ENCODE measurements at regions not wholly inside any gene's neighbourhood (a gene's known extent, or its start where the extent isn't known, plus 50 kb on each side); places are given as distances from the start of the nearest gene placed in this dataset.

DNA sequence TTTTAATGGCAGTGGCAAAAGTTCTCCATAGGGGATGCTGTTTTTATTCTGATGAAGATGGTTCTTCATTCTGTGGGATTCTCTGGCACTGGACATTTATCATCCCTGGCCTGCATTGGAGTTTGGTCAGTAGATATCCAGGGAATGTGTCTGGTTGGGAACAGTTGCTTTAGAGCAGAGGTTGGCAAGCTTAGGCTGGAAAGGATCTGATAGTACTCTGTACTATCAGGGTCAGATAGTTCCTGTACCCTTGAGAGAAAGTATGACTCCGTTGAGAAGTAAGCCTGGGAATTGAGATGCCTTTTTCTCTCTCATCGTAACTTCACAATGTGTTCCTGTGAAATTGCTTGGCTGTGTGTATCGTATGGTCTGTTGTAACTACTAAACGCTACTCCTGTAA lies 244.1 kb downstream of the POLR1F start:
- Histone ChIP-seq H3K79me2 (ENCODE audit: control insufficient read depth, insufficient read depth, low read length, poor library complexity) (no peaks in the 10 kb centered on the region), H3K4ac (ENCODE audit: low read depth, low read length) (no peak overlapping the region), H3K36me3 (ENCODE audit: control insufficient read depth in 1 of 2, insufficient read depth in 2 of 2, low read length in 2 of 2) (no peaks in the 10 kb centered on the region), H4K91ac (ENCODE audit: low read depth, low read length) (no peak overlapping the region), H3K18ac (ENCODE audit: low read length) (no peak overlapping the region), H2AFZ (ENCODE audit: insufficient read depth, low read length, poor library complexity) (no peak overlapping the region), H3K4me1 (ENCODE audit: control insufficient read depth in 1 of 2, insufficient read depth in 2 of 2, low read length in 2 of 2) (no peaks in the 10 kb centered on the region), H3K4me2 (ENCODE audit: low read length) (no peak overlapping the region), H3K9ac (ENCODE audit: low read length) (no peak overlapping the region), H4K12ac (ENCODE audit: low read depth, low read length) (no peak overlapping the region), H2AK5ac (ENCODE audit: low read length) (no peak overlapping the region), H2BK120ac (ENCODE audit: insufficient read depth, low read length, poor library complexity) (no peak overlapping the region), H3K4me3 (ENCODE audit: low read depth, low read length) (no peak overlapping the region), H3K14ac (ENCODE audit: low read length) (no peak overlapping the region), H4K8ac (ENCODE audit: low read depth, low read length) (no peak overlapping the region), H2BK5ac (ENCODE audit: low read depth, low read length, poor library complexity) (no peak overlapping the region), H3K27me3 (ENCODE audit: insufficient read depth, low read length) (no peaks in the 10 kb centered on the region), H3K27ac (ENCODE audit: low read depth, low read length) (no peak overlapping the region), H3K79me1 (ENCODE audit: low read length) (no peaks in the 10 kb centered on the region), H3K9me3 (ENCODE audit: insufficient read depth, low read depth, low read length) (no peaks in the 10 kb centered on the region), H3K23ac (ENCODE audit: low read length) (no peak overlapping the region), H2BK12ac (ENCODE audit: low read length) (no peak overlapping the region)
- no peak for DNase-seq
- WGBS (ENCODE audit: extremely low coverage, insufficient coverage, insufficient read length), result no CpG with 5 or more reads among the region's 4 CpGs

DNA sequence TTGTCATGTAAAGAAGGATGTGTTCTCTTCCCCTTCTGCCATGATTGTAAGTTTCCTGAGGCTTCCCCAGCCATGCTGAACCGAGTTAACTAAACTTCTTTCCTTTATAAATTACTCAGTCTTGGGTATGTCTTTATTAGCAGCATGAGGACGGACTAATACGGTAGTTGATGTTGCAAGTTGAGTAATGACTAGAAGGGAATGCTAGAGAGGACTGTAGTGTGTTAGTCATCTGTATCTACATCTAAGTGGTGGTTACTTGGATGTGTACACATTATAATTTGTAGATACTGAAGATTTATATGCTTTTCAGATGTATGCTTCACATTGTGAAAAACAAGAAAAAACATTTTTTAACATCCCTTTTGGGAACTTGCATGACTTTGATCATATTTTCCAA lies 244.6 kb downstream of the POLR1F start:
- H3K14ac ChIP-seq (ENCODE audit: low read length), result no peak overlapping the region
- H3K4me1 ChIP-seq (ENCODE audit: control insufficient read depth in 1 of 2, insufficient read depth in 2 of 2, low read length in 2 of 2), result no peaks in the 10 kb centered on the region
- WGBS (ENCODE audit: extremely low coverage, insufficient coverage, insufficient read length), result no CpG with 5 or more reads among the region's 3 CpGs
- H3K27ac ChIP-seq (ENCODE audit: low read depth, low read length), result no peak overlapping the region
- no peaks in the 10 kb centered on the region for H3K9me3 ChIP-seq (ENCODE audit: insufficient read depth, low read depth, low read length)
- no peaks in the 10 kb centered on the region for H3K27me3 ChIP-seq (ENCODE audit: insufficient read depth, low read length)
- H4K8ac ChIP-seq (ENCODE audit: low read depth, low read length), result no peak overlapping the region
- H2BK12ac ChIP-seq (ENCODE audit: low read length), result no peak overlapping the region
- H4K91ac ChIP-seq (ENCODE audit: low read depth, low read length), result no peak overlapping the region
- no peak for DNase-seq
- no peak overlapping the region for H4K12ac ChIP-seq (ENCODE audit: low read depth, low read length)
- H2AK5ac ChIP-seq (ENCODE audit: low read length), result no peak overlapping the region
- no peaks in the 10 kb centered on the region for H3K36me3 ChIP-seq (ENCODE audit: control insufficient read depth in 1 of 2, insufficient read depth in 2 of 2, low read length in 2 of 2)
- H2BK5ac ChIP-seq (ENCODE audit: low read depth, low read length, poor library complexity), result no peak overlapping the region
- H3K23ac ChIP-seq (ENCODE audit: low read length), result no peak overlapping the region
- H3K79me2 ChIP-seq (ENCODE audit: control insufficient read depth, insufficient read depth, low read length, poor library complexity), result no peaks in the 10 kb centered on the region
- no peak overlapping the region for H3K18ac ChIP-seq (ENCODE audit: low read length)
- no peak overlapping the region for H3K4me3 ChIP-seq (ENCODE audit: low read depth, low read length)
- no peak overlapping the region for H2AFZ ChIP-seq (ENCODE audit: insufficient read depth, low read length, poor library complexity)
- no peak overlapping the region for H2BK120ac ChIP-seq (ENCODE audit: insufficient read depth, low read length, poor library complexity)
- H3K79me1 ChIP-seq (ENCODE audit: low read length), result no peaks in the 10 kb centered on the region
- H3K9ac ChIP-seq (ENCODE audit: low read length), result no peak overlapping the region
- no peak overlapping the region for H3K4me2 ChIP-seq (ENCODE audit: low read length)
- H3K4ac ChIP-seq (ENCODE audit: low read depth, low read length), result no peak overlapping the region

GRCh38 chr7:19463581-19463980 lies 245.3 kb downstream of the POLR1F start:
- no peak overlapping the region for H3K27ac ChIP-seq (ENCODE audit: low read depth, low read length)
- H3K4me3 ChIP-seq (ENCODE audit: low read depth, low read length), result no peak overlapping the region
- no peaks in the 10 kb centered on the region for H3K9me3 ChIP-seq (ENCODE audit: insufficient read depth, low read depth, low read length)
- H4K8ac ChIP-seq (ENCODE audit: low read depth, low read length), result no peak overlapping the region
- H3K79me1 ChIP-seq (ENCODE audit: low read length), result no peaks in the 10 kb centered on the region
- no peak overlapping the region for H4K91ac ChIP-seq (ENCODE audit: low read depth, low read length)
- H3K23ac ChIP-seq (ENCODE audit: low read length), result no peak overlapping the region
- H2AFZ ChIP-seq (ENCODE audit: insufficient read depth, low read length, poor library complexity), result no peak overlapping the region
- H2BK120ac ChIP-seq (ENCODE audit: insufficient read depth, low read length, poor library complexity), result no peak overlapping the region
- DNase-seq, result no peak
- no peak overlapping the region for H3K9ac ChIP-seq (ENCODE audit: low read length)
- no peaks in the 10 kb centered on the region for H3K79me2 ChIP-seq (ENCODE audit: control insufficient read depth, insufficient read depth, low read length, poor library complexity)
- H3K36me3 ChIP-seq (ENCODE audit: control insufficient read depth in 1 of 2, insufficient read depth in 2 of 2, low read length in 2 of 2), result no peaks in the 10 kb centered on the region
- no peak overlapping the region for H3K18ac ChIP-seq (ENCODE audit: low read length)
- no peak overlapping the region for H4K12ac ChIP-seq (ENCODE audit: low read depth, low read length)
- H3K4me1 ChIP-seq (ENCODE audit: control insufficient read depth in 1 of 2, insufficient read depth in 2 of 2, low read length in 2 of 2), result no peaks in the 10 kb centered on the region
- no peaks in the 10 kb centered on the region for H3K27me3 ChIP-seq (ENCODE audit: insufficient read depth, low read length)
- no peak overlapping the region for H3K14ac ChIP-seq (ENCODE audit: low read length)
- H2BK12ac ChIP-seq (ENCODE audit: low read length), result no peak overlapping the region
- H3K4ac ChIP-seq (ENCODE audit: low read depth, low read length), result no peak overlapping the region
- H2BK5ac ChIP-seq (ENCODE audit: low read depth, low read length, poor library complexity), result no peak overlapping the region
- no CpG with 5 or more reads among the region's 3 CpGs for WGBS (ENCODE audit: extremely low coverage, insufficient coverage, insufficient read length)
- H2AK5ac ChIP-seq (ENCODE audit: low read length), result no peak overlapping the region
- no peak overlapping the region for H3K4me2 ChIP-seq (ENCODE audit: low read length)

DNA sequence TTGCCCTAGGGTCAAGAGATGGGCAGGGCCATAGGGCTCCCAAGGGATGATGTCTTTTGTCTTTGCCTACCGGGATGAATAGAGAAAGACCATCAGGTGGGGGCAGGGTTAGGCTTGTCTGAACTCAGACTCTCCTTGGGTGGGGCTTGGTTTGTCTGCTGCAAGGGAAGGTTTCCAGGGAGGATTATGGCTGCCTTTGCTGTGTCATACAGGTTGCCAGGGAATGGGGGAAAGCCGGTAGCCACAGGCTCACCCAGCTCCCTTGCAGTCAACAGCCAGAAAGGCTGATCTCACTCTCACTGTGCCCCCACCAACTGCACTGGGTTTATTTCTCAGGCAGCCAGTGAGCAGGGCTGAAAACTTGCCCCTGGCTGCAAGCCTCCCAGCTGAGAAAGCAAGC lies 253.2 kb downstream of the POLR1F start:
- Histone ChIP-seq H2BK120ac (ENCODE audit: insufficient read depth, low read length, poor library complexity) (no peak overlapping the region), H3K27ac (ENCODE audit: low read depth, low read length) (no peak overlapping the region), H3K9ac (ENCODE audit: low read length) (no peak overlapping the region), H3K36me3 (ENCODE audit: control insufficient read depth in 1 of 2, insufficient read depth in 2 of 2, low read length in 2 of 2) (no peaks in the 10 kb centered on the region), H4K8ac (ENCODE audit: low read depth, low read length) (no peak overlapping the region), H2BK5ac (ENCODE audit: low read depth, low read length, poor library complexity) (no peak overlapping the region), H2AK5ac (ENCODE audit: low read length) (no peak overlapping the region), H3K4me3 (ENCODE audit: low read depth, low read length) (no peak overlapping the region), H2AFZ (ENCODE audit: insufficient read depth, low read length, poor library complexity) (no peak overlapping the region), H2BK12ac (ENCODE audit: low read length) (no peak overlapping the region), H3K79me1 (ENCODE audit: low read length) (no peaks in the 10 kb centered on the region), H3K9me3 (ENCODE audit: insufficient read depth, low read depth, low read length) (no peaks in the 10 kb centered on the region), H3K4me2 (ENCODE audit: low read length) (no peak overlapping the region), H3K18ac (ENCODE audit: low read length) (no peak overlapping the region), H3K4ac (ENCODE audit: low read depth, low read length) (no peak overlapping the region), H4K91ac (ENCODE audit: low read depth, low read length) (no peak overlapping the region), H3K79me2 (ENCODE audit: control insufficient read depth, insufficient read depth, low read length, poor library complexity) (no peaks in the 10 kb centered on the region), H3K27me3 (ENCODE audit: insufficient read depth, low read length) (no peaks in the 10 kb centered on the region), H3K4me1 (ENCODE audit: control insufficient read depth in 1 of 2, insufficient read depth in 2 of 2, low read length in 2 of 2) (no peaks in the 10 kb centered on the region), H4K12ac (ENCODE audit: low read depth, low read length) (no peak overlapping the region), H3K23ac (ENCODE audit: low read length) (no peak overlapping the region), H3K14ac (ENCODE audit: low read length) (no peak overlapping the region)
- WGBS (ENCODE audit: extremely low coverage, insufficient coverage, insufficient read length), result no CpG with 5 or more reads among the region's 2 CpGs
- DNase-seq, result no peak
